Keratinocyte (primary cell): ENCODE measurements at regions not wholly inside any gene's neighbourhood (a gene's known extent, or its start where the extent isn't known, plus 50 kb on each side); places are given as distances from the start of the nearest gene placed in this dataset.
A peak's percentile ranks its signal among the peaks of the same experiment; 100 is the strongest.

ENCODE experiments used
- DNase-seq: peaks from one replicate; pipeline ENCODE4 v3.0.0-alpha.2; 2011; ENCODE audit warnings: low read depth, missing footprints, low spot score
- FAIRE-seq: peaks from 2 replicates; lab custom pipeline; 2011; peaks lifted over from hg19 to GRCh38; lab: Jason Lieb, UNC
- H2AFZ ChIP-seq: 2 replicates; pipeline ENCODE4 v1.6.0; 2012; ENCODE audit warnings: low read length, control low read depth, inconsistent platforms; ENCODE audit not compliant: control insufficient read depth
- H3K27ac ChIP-seq: 2 replicates; pipeline ENCODE4 v1.5.1; 2011; ENCODE audit warnings: low read length; ENCODE audit not compliant: control insufficient read depth, insufficient read depth
- H3K27me3 ChIP-seq: 3 replicates; pipeline ENCODE4 v1.6.0; 2011; ENCODE audit warnings: low read length; ENCODE audit not compliant: control insufficient read depth, insufficient read depth; ENCODE audit errors: extremely low read depth
- H3K36me3 ChIP-seq, 2 experiments: 2 replicates in 1 of 2; 3 replicates in 1 of 2; pipeline ENCODE4 v1.5.1; 2011; ENCODE audit warnings: low read length in 2 of 2, mild to moderate bottlenecking in 1 of 2; ENCODE audit not compliant: control insufficient read depth in 2 of 2, insufficient read depth in 2 of 2; ENCODE audit errors: extremely low read depth in 1 of 2
- H3K4me1 ChIP-seq: 3 replicates; pipeline ENCODE4 v1.5.1; 2011; ENCODE audit warnings: low read length; ENCODE audit not compliant: control insufficient read depth, insufficient read depth; ENCODE audit errors: extremely low read depth
- H3K4me2 ChIP-seq: 3 replicates; pipeline ENCODE4 v1.6.0; 2011; ENCODE audit warnings: low read depth, low read length; ENCODE audit not compliant: control insufficient read depth, insufficient read depth; ENCODE audit errors: extremely low read depth
- H3K4me3 ChIP-seq, 3 experiments: fragments of 200-600 bp in 1 of 3; sonication (generic) in 1 of 3; 2 replicates in 2 of 3; 3 replicates in 1 of 3; pipeline ENCODE4 v1.5.1; 2011 to 2016; ENCODE audit warnings: low read length in 3 of 3, mild to moderate bottlenecking in 3 of 3, control low read depth in 2 of 3, inconsistent platforms in 1 of 3, low read depth in 1 of 3, mixed read lengths in 1 of 3, mixed run types in 1 of 3, moderate library complexity in 1 of 3; ENCODE audit not compliant: control insufficient read depth in 2 of 3, insufficient read depth in 2 of 3; ENCODE audit errors: extremely low read depth in 1 of 3
- H3K79me2 ChIP-seq: 2 replicates; pipeline ENCODE4 v1.6.0; 2012; ENCODE audit warnings: low read length; ENCODE audit not compliant: control insufficient read depth, insufficient read depth
- H3K9ac ChIP-seq: 3 replicates; pipeline ENCODE4 v1.6.0; 2011; ENCODE audit warnings: low read length; ENCODE audit not compliant: control insufficient read depth, insufficient read depth; ENCODE audit errors: extremely low read depth
- H3K9me1 ChIP-seq: 3 replicates; pipeline ENCODE4 v1.6.0; 2011; ENCODE audit warnings: low read length; ENCODE audit not compliant: control insufficient read depth, insufficient read depth; ENCODE audit errors: extremely low read depth
- H3K9me3 ChIP-seq: 2 replicates; pipeline ENCODE4 v1.5.1; 2012; ENCODE audit warnings: low read depth, low read length; ENCODE audit not compliant: control insufficient read depth
- H4K20me1 ChIP-seq: 3 replicates; pipeline ENCODE4 v1.6.0; 2011; ENCODE audit warnings: low read length; ENCODE audit not compliant: control insufficient read depth, insufficient read depth; ENCODE audit errors: extremely low read depth
- CTCF ChIP-seq, 3 experiments: IDR thresholded peaks in 1 of 3; conservative IDR thresholded peaks in 1 of 3; optimal IDR thresholded peaks in 1 of 3; 2 replicates in 2 of 3; 3 replicates in 1 of 3; pipeline versions ENCODE3 to v1.5.1; 2011; ENCODE audit warnings: low read length in 3 of 3, mild to moderate bottlenecking in 3 of 3, moderate library complexity in 2 of 3, control low read depth in 1 of 3, inconsistent platforms in 1 of 3; ENCODE audit not compliant: insufficient read depth in 2 of 3; ENCODE audit errors: extremely low read depth in 1 of 3
- EZH2 ChIP-seq: IDR thresholded peaks from one replicate; pipeline ENCODE4 v1.6.1; 2012; ENCODE audit warnings: inconsistent platforms, mild to moderate bottlenecking, low read length, moderate library complexity
- dilution Hi-C: fragments of 300-500 bp; cut with MboI; formaldehyde crosslinking; loops from one replicate; pipeline ENCODE4 v1.7.0; 2020; ENCODE audit warnings: low sequenced_read_pairs; ENCODE audit not compliant: extremely low pct_ligation_motif_present
- small RNA-seq, 3 experiments: library from RNA; depleted of rRNA; stranded (forward); fragments of <200 nt; gene quantifications; one replicate each; pipeline ENCODE3, GENCODE V24; 2012; ENCODE audit warnings: low read depth in 3 of 3, low replicate concordance in 1 of 3; ENCODE audit not compliant: insufficient read length in 3 of 3

DNA sequence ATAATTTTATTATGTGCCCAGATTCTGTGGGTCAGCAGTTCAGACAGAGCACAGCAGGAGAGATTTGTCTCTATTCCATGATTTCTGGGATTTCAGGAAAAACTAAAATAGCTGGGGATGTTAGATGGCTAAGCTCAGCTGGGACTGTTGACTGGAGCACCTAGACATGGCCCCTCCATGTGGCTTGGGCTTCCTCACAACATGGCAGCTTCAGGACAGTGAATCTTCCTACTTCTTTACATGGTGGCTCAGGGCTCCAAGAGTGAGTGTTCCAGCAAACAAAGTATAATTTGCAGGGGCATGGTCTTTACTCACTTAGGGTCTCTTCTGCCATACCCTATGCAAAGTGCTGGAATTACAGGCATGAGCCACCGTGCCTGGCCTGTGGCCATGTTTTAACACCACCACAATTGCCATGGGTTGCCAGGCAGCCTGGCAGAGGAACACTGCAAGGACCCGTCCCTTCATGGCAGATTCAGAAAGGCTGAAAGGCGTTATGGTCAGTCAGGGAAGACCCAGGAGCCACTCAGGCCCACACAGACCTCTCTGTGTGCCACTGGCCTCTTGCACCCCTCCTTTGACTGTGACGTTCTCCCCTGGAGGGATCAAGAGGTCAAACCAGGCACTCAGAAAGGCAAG is 50.8 kb upstream of the ZMIZ1 start:
- no peak for FAIRE-seq
- H3K4me1 ChIP-seq: peaks cover 11% of the 10 kb centered on the region
- H3K9ac ChIP-seq: no peak overlapping the region
- no peaks in the 10 kb centered on the region for H4K20me1 ChIP-seq
- no peak overlapping the region for H3K4me2 ChIP-seq
- no peaks in the 10 kb centered on the region for H3K36me3 ChIP-seq
- peak overlapping the region; percentile 44 for H3K27ac ChIP-seq
- H2AFZ ChIP-seq: no peak overlapping the region
- H3K27me3 ChIP-seq: peaks cover 3% of the 10 kb centered on the region
- DNase-seq: no peak
- no peaks in the 10 kb centered on the region for H3K9me1 ChIP-seq
- TF ChIP-seq EZH2: no peak
- no peak for TF ChIP-seq CTCF (optimal IDR thresholded peaks at IDR 0.05 in 1 of 3, IDR thresholded peaks at IDR 0.05 in 1 of 3, conservative IDR thresholded peaks at IDR 0.05 in 1 of 3; ENCODE audit: extremely low read depth in 1 of 3, insufficient read depth in 2 of 3, low read length in 3 of 3)
- dilution Hi-C loops: no loop called here
- H3K79me2 ChIP-seq: no peaks in the 10 kb centered on the region
- no peaks in the 10 kb centered on the region for H3K9me3 ChIP-seq
- no peak overlapping the region for H3K4me3 ChIP-seq

DNA sequence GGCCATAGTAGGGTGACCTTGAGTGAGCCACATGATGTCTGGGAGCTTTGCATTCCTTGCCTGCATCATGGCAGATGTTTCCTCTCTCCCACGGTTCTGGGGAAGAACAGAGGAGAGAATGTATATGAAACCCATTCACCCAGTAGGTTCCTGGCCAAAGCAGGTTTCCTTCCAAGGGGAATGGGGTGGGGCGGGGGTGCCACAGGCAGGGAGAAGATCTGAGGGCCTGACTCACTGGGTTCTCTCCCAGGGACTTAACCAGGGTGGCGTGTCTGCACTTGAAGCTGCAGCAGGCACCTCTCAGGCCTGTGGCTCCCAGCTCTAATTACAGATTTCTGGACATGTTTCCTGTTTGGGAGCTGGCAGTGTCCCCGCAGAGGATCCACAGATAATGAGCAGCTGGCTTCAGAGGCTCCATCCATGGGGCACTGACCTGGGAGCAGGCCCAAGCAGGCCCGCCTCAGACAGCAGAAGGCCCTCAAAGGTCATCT is 50.2 kb upstream of the ZMIZ1 start:
- H2AFZ ChIP-seq: no peak overlapping the region
- H3K9me3 ChIP-seq: no peaks in the 10 kb centered on the region
- H3K36me3 ChIP-seq: no peaks in the 10 kb centered on the region
- TF ChIP-seq EZH2 (no peak), CTCF (optimal IDR thresholded peaks at IDR 0.05 in 1 of 3, IDR thresholded peaks at IDR 0.05 in 1 of 3, conservative IDR thresholded peaks at IDR 0.05 in 1 of 3; ENCODE audit: extremely low read depth in 1 of 3, insufficient read depth in 2 of 3, low read length in 3 of 3) (no peak)
- no peaks in the 10 kb centered on the region for H3K9me1 ChIP-seq
- peak overlapping the region; percentile 30 for H3K4me2 ChIP-seq
- H4K20me1 ChIP-seq: no peaks in the 10 kb centered on the region
- H3K27ac ChIP-seq: peak overlapping the region; percentile 44
- DNase-seq (peak; percentile 65), FAIRE-seq (peak; percentile 98)
- no peaks in the 10 kb centered on the region for H3K27me3 ChIP-seq
- H3K79me2 ChIP-seq: no peaks in the 10 kb centered on the region
- dilution Hi-C loops: no loop called here
- no peak overlapping the region for H3K4me3 ChIP-seq
- H3K4me1 ChIP-seq: peaks cover 11% of the 10 kb centered on the region
- no peak overlapping the region for H3K9ac ChIP-seq

Small RNAs in the stretch of these regions (small RNA-seq; reads per million reads assigned to genes)
- 0 reads per million in 3 experiments for gene RF00056
